Ishikawa (cell line): ENCODE measurements at regions not wholly inside any gene's neighbourhood (a gene's known extent, or its start where the extent isn't known, plus 50 kb on each side); places are given as distances from the start of the nearest gene placed in this dataset.

ENCODE experiments used
- CEBPB ChIP-seq: IDR thresholded peaks from 2 replicates; pipeline ENCODE4 v1.6.1; 2012
- CREB1 ChIP-seq: IDR thresholded peaks from 2 replicates; pipeline ENCODE4 v1.6.1; 2012; ENCODE audit warnings: low read depth
- EGR1 ChIP-seq: IDR thresholded peaks from 2 replicates; pipeline ENCODE4 v1.6.1; 2012
- EP300 ChIP-seq: IDR thresholded peaks from 2 replicates; pipeline ENCODE4 v1.6.1; 2012; ENCODE audit warnings: borderline replicate concordance
- MAX ChIP-seq: IDR thresholded peaks from 2 replicates; pipeline ENCODE4 v1.6.1; 2012
- NFIC ChIP-seq: IDR thresholded peaks from 2 replicates; pipeline ENCODE4 v1.6.1; 2012
- RAD21 ChIP-seq: IDR thresholded peaks from 2 replicates; pipeline ENCODE4 v1.6.1; 2012; ENCODE audit warnings: low read depth
- TAF1 ChIP-seq: IDR thresholded peaks from 2 replicates; pipeline ENCODE4 v1.6.1; 2012; ENCODE audit warnings: low read depth, mild to moderate bottlenecking
- TEAD4 ChIP-seq: IDR thresholded peaks from 2 replicates; pipeline ENCODE4 v1.6.1; 2012
- USF1 ChIP-seq: IDR thresholded peaks from 2 replicates; pipeline ENCODE4 v1.6.1; 2012
- YY1 ChIP-seq: IDR thresholded peaks from 2 replicates; pipeline ENCODE4 v1.6.1; 2012; ENCODE audit warnings: low read depth
- ZBTB7A ChIP-seq: IDR thresholded peaks from 2 replicates; pipeline ENCODE4 v1.6.1; 2012; ENCODE audit warnings: low read depth
- TF ChIP-seq, protein P1 (sequence below): IDR thresholded peaks from 2 replicates; pipeline ENCODE4 v1.6.1; 2012; ENCODE audit warnings: low read depth, mild to moderate bottlenecking

DNA sequence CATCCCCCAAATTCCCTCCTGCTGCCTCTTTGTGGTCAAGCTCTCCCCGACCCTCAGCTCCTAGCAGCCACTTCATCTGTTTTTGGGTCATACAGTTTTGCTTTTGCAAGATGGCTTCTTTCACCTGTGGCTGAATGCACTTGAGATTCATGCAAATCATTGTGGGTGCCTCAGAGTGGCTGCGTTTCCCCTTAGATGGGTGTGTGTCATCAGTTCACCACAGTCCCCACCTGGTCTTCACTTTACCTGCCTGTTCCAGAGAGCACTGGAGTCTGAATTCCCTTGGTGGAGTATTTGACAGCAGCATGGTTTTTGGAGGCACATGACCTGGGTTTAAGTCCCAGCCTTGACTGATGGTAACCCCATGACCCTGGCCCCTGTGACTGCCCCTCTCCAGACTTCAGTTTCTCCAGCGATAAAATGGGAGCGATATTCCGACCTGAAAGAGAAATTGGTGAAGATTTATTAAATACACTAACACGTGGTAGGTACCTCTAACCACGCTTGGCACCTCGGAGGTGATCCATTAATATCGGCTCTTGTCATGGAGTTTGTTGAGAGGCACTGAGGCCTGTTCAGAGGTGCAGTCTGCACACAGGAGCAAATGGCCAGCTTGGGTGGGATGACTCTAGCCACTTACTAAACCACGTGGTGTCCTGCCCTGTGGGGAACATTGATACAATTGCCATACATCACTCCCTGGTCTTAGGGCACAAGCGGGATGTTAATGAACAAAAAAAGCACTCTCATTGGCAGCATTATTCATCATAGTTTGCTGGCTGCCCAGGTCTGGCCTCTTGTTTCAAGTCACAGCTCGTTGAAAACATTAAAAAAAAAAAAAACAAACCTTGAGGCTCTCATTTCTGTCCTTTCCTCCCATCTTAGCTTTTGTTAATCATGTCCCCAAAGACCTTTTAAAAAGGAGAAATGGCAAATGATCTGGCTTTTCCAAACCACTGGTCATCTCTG is 167.2 kb upstream of the KCNG1 start:
- TF ChIP-seq, protein P1, sequence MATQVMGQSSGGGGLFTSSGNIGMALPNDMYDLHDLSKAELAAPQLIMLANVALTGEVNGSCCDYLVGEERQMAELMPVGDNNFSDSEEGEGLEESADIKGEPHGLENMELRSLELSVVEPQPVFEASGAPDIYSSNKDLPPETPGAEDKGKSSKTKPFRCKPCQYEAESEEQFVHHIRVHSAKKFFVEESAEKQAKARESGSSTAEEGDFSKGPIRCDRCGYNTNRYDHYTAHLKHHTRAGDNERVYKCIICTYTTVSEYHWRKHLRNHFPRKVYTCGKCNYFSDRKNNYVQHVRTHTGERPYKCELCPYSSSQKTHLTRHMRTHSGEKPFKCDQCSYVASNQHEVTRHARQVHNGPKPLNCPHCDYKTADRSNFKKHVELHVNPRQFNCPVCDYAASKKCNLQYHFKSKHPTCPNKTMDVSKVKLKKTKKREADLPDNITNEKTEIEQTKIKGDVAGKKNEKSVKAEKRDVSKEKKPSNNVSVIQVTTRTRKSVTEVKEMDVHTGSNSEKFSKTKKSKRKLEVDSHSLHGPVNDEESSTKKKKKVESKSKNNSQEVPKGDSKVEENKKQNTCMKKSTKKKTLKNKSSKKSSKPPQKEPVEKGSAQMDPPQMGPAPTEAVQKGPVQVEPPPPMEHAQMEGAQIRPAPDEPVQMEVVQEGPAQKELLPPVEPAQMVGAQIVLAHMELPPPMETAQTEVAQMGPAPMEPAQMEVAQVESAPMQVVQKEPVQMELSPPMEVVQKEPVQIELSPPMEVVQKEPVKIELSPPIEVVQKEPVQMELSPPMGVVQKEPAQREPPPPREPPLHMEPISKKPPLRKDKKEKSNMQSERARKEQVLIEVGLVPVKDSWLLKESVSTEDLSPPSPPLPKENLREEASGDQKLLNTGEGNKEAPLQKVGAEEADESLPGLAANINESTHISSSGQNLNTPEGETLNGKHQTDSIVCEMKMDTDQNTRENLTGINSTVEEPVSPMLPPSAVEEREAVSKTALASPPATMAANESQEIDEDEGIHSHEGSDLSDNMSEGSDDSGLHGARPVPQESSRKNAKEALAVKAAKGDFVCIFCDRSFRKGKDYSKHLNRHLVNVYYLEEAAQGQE = no peak
- TF ChIP-seq CREB1 (no peak), EP300 (no peak), TAF1 (no peak), YY1 (no peak), USF1 (no peak), RAD21 (no peak), TEAD4 (no peak), CEBPB (no peak), MAX (no peak), EGR1 (no peak), NFIC (no peak), ZBTB7A (no peak)
